NCI-H128 (cell line): ENCODE measurements at regions not wholly inside any gene's neighbourhood (a gene's known extent, or its start where the extent isn't known, plus 50 kb on each side); places are given as distances from the start of the nearest gene placed in this dataset.
A peak's percentile ranks its signal among the peaks of the same experiment; 100 is the strongest.

Experiments used
- DNase-seq: peaks from one replicate; lab custom pipeline; 2025; ENCODE audit not compliant: unreplicated experiment; lab: John Stamatoyannopoulos, UW

- DNase-seq, result no peak
These were observed 86.5 kb upstream of the IPO9 start for GRCh38 chr1:201742476-201742875.

- no peak for DNase-seq
These were observed 85.8 kb upstream of the IPO9 start for GRCh38 chr1:201742955-201743805.

- no peak for DNase-seq
These were observed 83.9 kb upstream of the IPO9 start for GRCh38 chr1:201745023-201745422.

- DNase-seq, result no peak
These were observed 82.8 kb upstream of the IPO9 start for GRCh38 chr1:201746156-201746555.

GRCh38 chr1:201747261-201747660, 81.7 kb upstream of the IPO9 start:
- DNase-seq, result no peak

GRCh38 chr1:201748335-201748734, 80.6 kb upstream of the IPO9 start:
- DNase-seq, result no peak

GRCh38 chr1:201749059-201749690, 79.8 kb upstream of the IPO9 start:
- no peak for DNase-seq

- no peak for DNase-seq
These were observed 78.8 kb upstream of the IPO9 start for GRCh38 chr1:201750120-201750519.

GRCh38 chr1:201750934-201751333, 78.0 kb upstream of the IPO9 start:
- no peak for DNase-seq

GRCh38 chr1:201751872-201752271, 77.1 kb upstream of the IPO9 start:
- DNase-seq, result no peak

- DNase-seq, result no peak
These were observed 76.6 kb upstream of the IPO9 start for GRCh38 chr1:201752333-201752732.

- no peak for DNase-seq
These were observed 75.5 kb upstream of the IPO9 start for GRCh38 chr1:201753492-201753891.

GRCh38 chr1:201754353-201754752, 74.6 kb upstream of the IPO9 start:
- DNase-seq, result no peak

- DNase-seq, result no peak
These were observed 73.8 kb upstream of the IPO9 start for GRCh38 chr1:201755200-201755599.

GRCh38 chr1:201756406-201756805, 72.6 kb upstream of the IPO9 start:
- DNase-seq, result no peak

GRCh38 chr1:201758499-201759050, 70.4 kb upstream of the IPO9 start:
- DNase-seq, result peak; percentile 77

- no peak for DNase-seq
These were observed 69.7 kb upstream of the IPO9 start for GRCh38 chr1:201759194-201759815.

GRCh38 chr1:201760516-201760915, 68.4 kb upstream of the IPO9 start:
- DNase-seq, result no peak

GRCh38 chr1:201761178-201761577, 67.8 kb upstream of the IPO9 start:
- DNase-seq, result no peak

- no peak for DNase-seq
These were observed 67.1 kb upstream of the IPO9 start for GRCh38 chr1:201761871-201762270.

GRCh38 chr1:201762381-201762780, 66.6 kb upstream of the IPO9 start:
- DNase-seq, result no peak
